Esophagus muscularis mucosa (tissue), 3 donors: ENCODE measurements at regions not wholly inside any gene's neighbourhood (a gene's known extent, or its start where the extent isn't known, plus 50 kb on each side); places are given as distances from the start of the nearest gene placed in this dataset.

Experiments
- POLR2A ChIP-seq: fragments of 450-650 bp; IDR thresholded peaks from one replicate; pipeline ENCODE4 v1.6.1; 2017; ENCODE audit warnings: antibody characterized with exemption, moderate library complexity, mild to moderate bottlenecking, low read depth
- POLR2AphosphoS5 ChIP-seq, 2 donors: sonication (generic); formaldehyde crosslinking; IDR thresholded peaks; one replicate each; pipeline ENCODE4 v1.6.1; 2017; ENCODE audit warnings: antibody characterized with exemption in 2 of 2
- TF ChIP-seq, protein P1 (sequence below), 3 experiments: fragments of 200-600 bp in 2 of 3; fragments of 450-650 bp in 1 of 3; sonication (generic) in 2 of 3; IDR thresholded peaks; one replicate each; pipeline ENCODE4 v1.5.1; 2017 to 2019; ENCODE audit warnings: antibody characterized with exemption in 3 of 3, mild to moderate bottlenecking in 2 of 3, moderate library complexity in 1 of 3

DNA sequence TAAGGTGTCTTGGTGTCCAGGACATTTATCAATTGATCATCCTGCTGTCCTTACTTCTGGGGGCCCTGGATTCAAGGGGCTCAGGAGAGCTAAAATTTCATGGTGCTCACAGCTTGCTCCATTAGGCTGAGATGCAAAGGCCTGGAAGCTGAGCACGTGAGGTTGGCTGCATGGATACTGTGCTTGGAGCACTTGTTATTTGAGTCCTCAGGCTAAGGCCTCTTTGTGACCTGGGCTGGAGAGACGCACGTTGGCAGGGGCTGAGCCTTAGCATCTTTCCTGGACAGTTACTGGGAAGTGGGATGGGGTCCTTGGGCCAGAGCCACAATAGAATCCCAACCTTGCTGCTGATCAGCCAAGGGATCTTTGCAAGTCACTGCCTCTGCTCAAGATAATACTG is 151.2 kb upstream of the HS6ST1 start:
- TF ChIP-seq, protein P1, sequence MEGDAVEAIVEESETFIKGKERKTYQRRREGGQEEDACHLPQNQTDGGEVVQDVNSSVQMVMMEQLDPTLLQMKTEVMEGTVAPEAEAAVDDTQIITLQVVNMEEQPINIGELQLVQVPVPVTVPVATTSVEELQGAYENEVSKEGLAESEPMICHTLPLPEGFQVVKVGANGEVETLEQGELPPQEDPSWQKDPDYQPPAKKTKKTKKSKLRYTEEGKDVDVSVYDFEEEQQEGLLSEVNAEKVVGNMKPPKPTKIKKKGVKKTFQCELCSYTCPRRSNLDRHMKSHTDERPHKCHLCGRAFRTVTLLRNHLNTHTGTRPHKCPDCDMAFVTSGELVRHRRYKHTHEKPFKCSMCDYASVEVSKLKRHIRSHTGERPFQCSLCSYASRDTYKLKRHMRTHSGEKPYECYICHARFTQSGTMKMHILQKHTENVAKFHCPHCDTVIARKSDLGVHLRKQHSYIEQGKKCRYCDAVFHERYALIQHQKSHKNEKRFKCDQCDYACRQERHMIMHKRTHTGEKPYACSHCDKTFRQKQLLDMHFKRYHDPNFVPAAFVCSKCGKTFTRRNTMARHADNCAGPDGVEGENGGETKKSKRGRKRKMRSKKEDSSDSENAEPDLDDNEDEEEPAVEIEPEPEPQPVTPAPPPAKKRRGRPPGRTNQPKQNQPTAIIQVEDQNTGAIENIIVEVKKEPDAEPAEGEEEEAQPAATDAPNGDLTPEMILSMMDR (IDR thresholded peaks at IDR 0.05) = no peak
- TF ChIP-seq POLR2A = no peak
- TF ChIP-seq POLR2AphosphoS5 (IDR thresholded peaks at IDR 0.05) = no peak
